KBM-7 (cell line): ENCODE measurements at regions not wholly inside any gene's neighbourhood (a gene's known extent, or its start where the extent isn't known, plus 50 kb on each side); places are given as distances from the start of the nearest gene placed in this dataset.
"Not testable (repeated sequence)": the region's sequence is repeated elsewhere in the genome, so short reads cannot be mapped to it uniquely, and the experiment has no call there.

Source experiments
- DNase-seq: peaks from one replicate; pipeline ENCODE4 v3.0.0-alpha.2; 2015
- in situ Hi-C: fragments of 300-500 bp; cut with MboI; formaldehyde crosslinking; loops from 2 replicates; pipeline ENCODE4 v1.14.3; 2020; ENCODE audit warnings: low sequenced_read_pairs, low pct_unique_long_range_greater_than_20kb, mixed read lengths

- in situ Hi-C loops = no loop called here
- no peak for DNase-seq
Measured at GRCh38 chr6:121880831-121881230, 445.4 kb downstream of the GJA1 start.

DNA sequence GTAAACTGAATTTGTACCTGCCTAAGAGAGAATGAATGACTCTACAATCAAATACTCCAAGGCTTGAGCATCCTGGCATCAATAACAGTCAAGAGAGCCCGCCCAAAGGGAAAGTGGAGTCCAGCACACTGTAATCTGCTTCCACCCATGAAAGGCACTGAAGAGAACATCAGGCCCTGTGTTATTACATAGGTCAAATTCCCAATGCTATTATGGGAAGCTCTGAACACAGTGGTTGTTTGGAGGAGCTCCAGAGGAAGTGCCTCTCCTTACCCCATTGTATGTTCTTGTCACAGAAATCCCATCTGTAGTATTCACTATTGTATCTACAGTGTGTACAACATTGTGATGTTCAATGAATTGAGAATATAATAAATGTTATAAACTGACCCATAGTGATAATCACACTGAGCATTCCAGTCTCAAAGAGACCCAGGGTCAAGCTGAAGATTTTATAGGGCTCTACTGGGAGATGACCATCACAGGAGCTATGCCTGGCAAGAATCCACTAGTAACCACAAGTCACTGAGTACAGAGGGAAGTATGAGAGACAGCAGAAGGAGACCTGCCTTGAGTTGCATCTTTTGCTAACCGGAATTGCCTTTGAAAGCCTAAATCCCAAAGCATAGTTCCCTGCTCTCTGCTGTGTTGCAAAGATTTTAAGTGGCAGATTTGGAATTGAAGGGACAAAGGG, 446.7 kb downstream of the GJA1 start:
- DNase-seq = no peak

GRCh38 chr6:121884091-121884490, 448.6 kb downstream of the GJA1 start:
- in situ Hi-C loops = no loop called here
- DNase-seq = no peak

More for the DNA sequence above, 446.7 kb downstream of the GJA1 start:
- in situ Hi-C loops = no loop called here

- in situ Hi-C loops = no loop called here
Measured at GRCh38 chr6:121884620-121885019, 449.2 kb downstream of the GJA1 start.

GRCh38 chr6:121885399-121886152, 450.1 kb downstream of the GJA1 start:
- in situ Hi-C loops = no loop called here
- DNase-seq = no peak

More at GRCh38 chr6:121884620-121885019, 449.2 kb downstream of the GJA1 start:
- DNase-seq = no peak

GRCh38 chr6:121886223-121886830, 450.9 kb downstream of the GJA1 start:
- in situ Hi-C loops = no loop called here
- DNase-seq = no peak

- in situ Hi-C loops = no loop called here
Measured at GRCh38 chr6:121887724-121888123, 452.3 kb downstream of the GJA1 start.

GRCh38 chr6:121890307-121890910, 455.0 kb downstream of the GJA1 start:
- DNase-seq = peak; percentile 2
- in situ Hi-C loops = no loop called here

More at GRCh38 chr6:121887724-121888123, 452.3 kb downstream of the GJA1 start:
- DNase-seq = no peak

DNA sequence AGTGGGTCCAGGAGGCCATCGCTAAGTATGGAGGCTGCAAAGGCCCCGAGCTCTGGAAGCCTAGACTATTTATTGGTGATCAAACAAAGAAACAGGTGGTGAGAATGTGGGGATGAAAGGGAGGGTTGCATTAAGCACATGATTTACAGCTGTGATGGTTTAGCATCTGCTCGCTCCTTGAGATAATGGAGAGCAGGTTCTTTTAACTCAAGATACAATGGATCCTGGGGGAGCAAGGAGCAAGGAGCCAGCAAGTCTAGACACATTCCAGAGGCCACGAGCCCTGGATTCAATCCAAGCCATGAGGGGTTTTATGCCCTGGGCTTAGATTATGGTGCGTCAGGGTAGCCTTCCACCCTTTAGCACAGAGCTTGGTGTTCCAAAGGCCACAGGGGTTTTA, 460.3 kb downstream of the GJA1 start:
- in situ Hi-C loops, DNase-seq: not testable (repeated sequence)

- no peak for DNase-seq
- in situ Hi-C loops = no loop called here
Measured at GRCh38 chr6:121896363-121896762, 460.9 kb downstream of the GJA1 start.

GRCh38 chr6:121896771-121897170, 461.3 kb downstream of the GJA1 start:
- DNase-seq = no peak
- in situ Hi-C loops = no loop called here

DNA sequence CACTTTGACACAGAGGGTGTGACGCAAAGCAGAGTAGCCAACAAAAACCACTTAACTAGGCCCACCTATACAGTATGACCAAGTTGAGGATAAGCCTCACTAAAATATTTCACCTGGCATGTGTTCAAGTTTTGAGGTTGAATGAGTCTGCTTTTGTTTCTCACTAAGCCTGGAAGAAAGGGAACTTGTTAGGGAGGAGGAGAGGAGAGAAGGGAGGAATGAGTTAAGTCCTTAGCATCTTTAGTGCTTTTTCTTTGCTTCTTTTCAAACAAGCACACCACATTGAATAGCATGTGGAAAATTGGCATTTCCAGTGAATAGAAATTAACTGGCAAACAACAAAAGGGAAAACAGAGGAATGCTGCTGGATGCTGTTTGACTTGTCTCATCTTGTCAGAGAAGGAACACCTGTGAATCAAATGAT, 461.9 kb downstream of the GJA1 start:
- DNase-seq = no peak
- in situ Hi-C loops = no loop called here

- in situ Hi-C loops = no loop called here
- no peak for DNase-seq
Measured at GRCh38 chr6:121901432-121901831, 466.0 kb downstream of the GJA1 start.

DNA sequence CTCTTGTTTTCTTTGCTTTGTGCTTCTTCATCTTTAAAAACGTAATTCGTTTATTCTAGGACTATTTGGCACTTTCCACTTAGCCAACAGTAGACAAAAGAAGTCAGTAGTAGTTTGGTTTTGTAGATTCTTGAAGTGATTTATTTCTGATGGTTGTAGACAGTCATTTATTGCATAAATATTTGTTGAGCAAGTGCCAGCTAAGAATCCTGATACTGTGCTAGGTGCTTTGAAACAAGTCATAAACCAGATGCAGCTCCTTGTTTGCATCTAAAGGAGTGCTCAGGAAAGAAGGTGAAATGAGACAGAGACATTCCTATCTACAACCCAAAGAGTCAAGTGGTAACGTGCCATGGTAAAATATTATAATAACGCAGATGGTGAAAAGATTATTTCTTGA, 469.1 kb downstream of the GJA1 start:
- DNase-seq = no peak
- in situ Hi-C loops = no loop called here

DNA sequence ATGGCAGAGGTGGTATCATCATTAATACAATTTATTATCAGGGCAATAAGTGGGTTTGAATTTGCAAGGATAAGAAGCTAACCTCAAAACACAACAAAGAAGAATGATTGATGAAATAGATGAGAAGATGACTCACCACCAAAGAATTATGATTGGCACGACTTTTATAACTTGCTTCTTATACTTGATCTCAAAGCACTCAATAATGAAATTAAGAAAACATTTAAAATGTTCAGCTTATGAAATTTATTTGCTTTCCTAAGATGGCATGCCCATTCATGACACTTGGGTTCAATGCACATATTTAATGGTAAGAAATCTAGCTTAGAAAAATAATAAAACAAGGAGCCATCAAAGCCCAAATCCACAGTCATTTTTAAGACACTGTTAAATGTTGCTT, 477.5 kb downstream of the GJA1 start:
- in situ Hi-C loops = no loop called here
- DNase-seq = no peak

DNA sequence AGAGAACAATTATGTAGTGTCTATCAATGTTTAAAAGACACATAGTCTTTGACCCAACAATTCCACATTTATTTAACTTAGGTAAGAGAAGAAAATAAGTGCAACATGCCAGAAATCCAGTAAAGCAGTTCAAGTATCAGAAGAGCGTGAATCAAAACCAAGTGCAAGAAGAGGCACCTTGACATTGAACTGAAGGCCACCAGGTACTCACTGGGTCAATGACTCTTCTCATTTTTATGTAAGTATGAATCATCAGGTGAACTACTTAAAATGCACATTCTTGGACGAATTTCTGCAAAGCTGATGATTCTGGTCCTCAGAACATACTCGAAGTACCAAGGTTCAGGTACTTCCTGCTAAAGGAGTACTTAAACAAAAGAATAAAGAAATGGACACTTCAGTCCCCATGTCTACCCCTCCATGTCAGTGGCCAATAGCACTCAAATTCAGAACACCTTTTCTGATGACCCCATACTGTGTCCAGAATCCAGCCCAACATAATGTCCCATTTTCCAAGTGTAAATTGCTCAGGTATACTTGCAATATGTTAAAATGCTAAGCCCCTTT, 481.9 kb downstream of the GJA1 start:
- in situ Hi-C loops = no loop called here
- no peak for DNase-seq

- no peak for DNase-seq
- in situ Hi-C loops = no loop called here
Measured at GRCh38 chr6:121917834-121918559, 481.5 kb upstream of the HSF2 start.

DNA sequence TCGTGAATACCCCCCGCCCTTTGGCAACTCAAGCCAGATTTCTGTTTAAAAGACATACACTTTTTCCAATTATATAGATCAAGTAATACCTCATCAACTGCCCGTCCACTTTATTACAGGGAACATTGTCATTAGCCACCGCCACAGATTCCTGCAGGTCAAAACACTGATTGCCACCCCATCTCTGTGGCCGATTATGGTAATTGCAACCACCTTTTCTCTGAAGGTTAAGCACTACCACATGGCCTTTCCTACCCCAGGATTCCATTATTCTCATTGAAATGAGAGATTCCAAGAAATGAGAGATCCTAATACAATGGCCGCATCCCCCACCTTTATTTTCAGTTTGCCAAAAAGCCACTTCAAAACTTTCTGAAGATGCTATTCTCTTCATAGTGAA, 478.8 kb upstream of the HSF2 start:
- DNase-seq = no peak
- in situ Hi-C loops = no loop called here

- no peak for DNase-seq
- in situ Hi-C loops = no loop called here
Measured at GRCh38 chr6:121925024-121925423, 474.4 kb upstream of the HSF2 start.
